ENCODE measurements at regions not wholly inside any gene's neighbourhood (a gene's known extent, or its start where the extent isn't known, plus 50 kb on each side); places are given as distances from the start of the nearest gene placed in this dataset.

- Histone ChIP-seq H3K4me1 (ENCODE audit: control insufficient read depth, insufficient read depth, low read length) (no peaks in the 10 kb centered on the region), H3K4me3 (ENCODE audit: low read depth in 2 of 2, low read length in 2 of 2) (no peak overlapping the region), H3K27ac (ENCODE audit: low read length) (no peak overlapping the region), H3K36me3 (ENCODE audit: control insufficient read depth, insufficient read depth, low read length) (no peaks in the 10 kb centered on the region), H3K9me3 (ENCODE audit: control insufficient read depth, insufficient read depth, low read depth, low read length) (peaks cover 2% of the 10 kb centered on the region; the same call in 1 of the 2 replicates), H3K27me3 (ENCODE audit: control insufficient read depth, insufficient read depth, low read length) (no peaks in the 10 kb centered on the region)
- DNase-seq (ENCODE audit: low read depth, low spot score): no peak
- ChIA-PET CTCF (no interaction called here), POLR2A (no interaction called here)
- no TSS peak for BruUV-seq (replicated peaks)
- no peak for ATAC-seq
- in situ Hi-C loops (cut with HindIII; ENCODE audit: low pct_unique_long_range_greater_than_20kb, low sequenced_read_pairs): no loop called here
- intact Hi-C loops (cut with micrococcal nuclease; ENCODE audit: unreplicated experiment): no loop called here
- no peak for TF ChIP-seq CTCF (IDR thresholded peaks at IDR 0.05)
- TF ChIP-seq POLR2AphosphoS5 (IDR thresholded peaks at IDR 0.05; ENCODE audit: low read depth, low read length): no peak
- no peak for TF ChIP-seq REST (IDR thresholded peaks at IDR 0.05; ENCODE audit: insufficient read depth in 1 of 2, low read depth in 2 of 2, low read length in 1 of 2)
Observed at GRCh38 chr5:44011518-44011917, 377.7 kb downstream of the FGF10 start.

- CTCF ChIA-PET: no interaction called here
- no peaks in the 10 kb centered on the region for H3K9me3 ChIP-seq (ENCODE audit: control insufficient read depth, insufficient read depth, low read depth, low read length)
- DNase-seq (ENCODE audit: low read depth, low spot score) (peak; percentile 81), ATAC-seq (peak; percentile 94)
- in situ Hi-C loops (cut with HindIII; ENCODE audit: low pct_unique_long_range_greater_than_20kb, low sequenced_read_pairs) (no loop called here), intact Hi-C loops (cut with micrococcal nuclease; ENCODE audit: unreplicated experiment) (no loop called here)
- H3K36me3 ChIP-seq (ENCODE audit: control insufficient read depth, insufficient read depth, low read length): no peaks in the 10 kb centered on the region
- POLR2A ChIA-PET: no interaction called here
- no peak overlapping the region for H3K4me3 ChIP-seq (ENCODE audit: low read depth in 2 of 2, low read length in 2 of 2)
- no peak overlapping the region for H3K27ac ChIP-seq (ENCODE audit: low read length)
- H3K27me3 ChIP-seq (ENCODE audit: control insufficient read depth, insufficient read depth, low read length): no peaks in the 10 kb centered on the region
- BruUV-seq (replicated peaks): no TSS peak
- H3K4me1 ChIP-seq (ENCODE audit: control insufficient read depth, insufficient read depth, low read length): no peaks in the 10 kb centered on the region
- TF ChIP-seq SIN3A (IDR thresholded peaks at IDR 0.05; ENCODE audit: borderline replicate concordance, insufficient read depth, low read depth, low read length) (no peak), TCF7L2 (IDR thresholded peaks at IDR 0.05; ENCODE audit: low read depth, low read length) (peak; percentile 73)
Observed at GRCh38 chr5:44002381-44002901, 386.8 kb downstream of the FGF10 start.

- H3K27ac ChIP-seq (ENCODE audit: low read length): no peak overlapping the region
- no peak for TF ChIP-seq CTCF (IDR thresholded peaks at IDR 0.05)
- TF ChIP-seq REST (IDR thresholded peaks at IDR 0.05; ENCODE audit: insufficient read depth in 1 of 2, low read depth in 2 of 2, low read length in 1 of 2): no peak
- TF ChIP-seq TCF7L2 (IDR thresholded peaks at IDR 0.05; ENCODE audit: low read depth, low read length): no peak
- TF ChIP-seq SIN3A (IDR thresholded peaks at IDR 0.05; ENCODE audit: borderline replicate concordance, insufficient read depth, low read depth, low read length): no peak
- H3K9me3 ChIP-seq (ENCODE audit: control insufficient read depth, insufficient read depth, low read depth, low read length): no peaks in the 10 kb centered on the region
- intact Hi-C loops (cut with micrococcal nuclease; ENCODE audit: unreplicated experiment): no loop called here
- no peaks in the 10 kb centered on the region for H3K27me3 ChIP-seq (ENCODE audit: control insufficient read depth, insufficient read depth, low read length)
- CTCF ChIA-PET: no interaction called here
- DNase-seq (ENCODE audit: low read depth, low spot score) (no peak), ATAC-seq (peak; percentile 37)
- in situ Hi-C loops (cut with HindIII; ENCODE audit: low pct_unique_long_range_greater_than_20kb, low sequenced_read_pairs): no loop called here
- POLR2A ChIA-PET: no interaction called here
- BruUV-seq (replicated peaks): no TSS peak
- no peaks in the 10 kb centered on the region for H3K36me3 ChIP-seq (ENCODE audit: control insufficient read depth, insufficient read depth, low read length)
- H3K4me1 ChIP-seq (ENCODE audit: control insufficient read depth, insufficient read depth, low read length): no peaks in the 10 kb centered on the region
- H3K4me3 ChIP-seq (ENCODE audit: low read depth in 2 of 2, low read length in 2 of 2): no peak overlapping the region
Observed at GRCh38 chr5:44001675-44002380, 387.4 kb downstream of the FGF10 start.
